HFFc6 (cell line): ENCODE measurements at regions not wholly inside any gene's neighbourhood (a gene's known extent, or its start where the extent isn't known, plus 50 kb on each side); places are given as distances from the start of the nearest gene placed in this dataset.

Experiments used
- DNase-seq: peaks from one replicate; pipeline ENCODE4 v3.0.0-alpha.2; 2018
- H3K27ac Mint-ChIP-seq: 2 replicates; pipeline ENCODE4 v1.8.0; 2020; ENCODE audit warnings: mild to moderate bottlenecking, mixed read lengths
- H3K27me3 Mint-ChIP-seq: 2 replicates; pipeline ENCODE4 v1.8.0; 2021; ENCODE audit warnings: mild to moderate bottlenecking, moderate library complexity, mixed read lengths; ENCODE audit not compliant: insufficient read depth
- H3K36me3 Mint-ChIP-seq: 2 replicates; pipeline ENCODE4 v1.8.0; 2021; ENCODE audit warnings: low read depth, mixed read lengths
- H3K4me1 Mint-ChIP-seq: 2 replicates; pipeline ENCODE4 v1.8.0; 2020; ENCODE audit warnings: low read depth, mixed read lengths
- H3K4me3 Mint-ChIP-seq: 2 replicates; pipeline ENCODE4 v1.8.0; 2020; ENCODE audit warnings: mild to moderate bottlenecking, moderate library complexity, mixed read lengths
- H3K9me3 Mint-ChIP-seq: 2 replicates; pipeline ENCODE4 v1.8.0; 2020; ENCODE audit warnings: mild to moderate bottlenecking, mixed read lengths
- CTCF ChIP-seq: fragments of 200-600 bp; sonication (generic); IDR thresholded peaks from 2 replicates; pipeline ENCODE4 v1.5.0; 2021; ENCODE audit warnings: antibody characterized with exemption, mild to moderate bottlenecking

- Mint-ChIP-seq H3K4me3 (no peak overlapping the region), H3K27ac (no peak overlapping the region), H3K27me3 (peaks cover 14% of the 10 kb centered on the region), H3K36me3 (no peaks in the 10 kb centered on the region), H3K9me3 (no peaks in the 10 kb centered on the region), H3K4me1 (no peaks in the 10 kb centered on the region)
- TF ChIP-seq CTCF: no peak
- DNase-seq: no peak
Observed at GRCh38 chr4:169881769-169882168, 124.0 kb upstream of the HPF1 start.

GRCh38 chr4:169870507-169870906 lies 112.8 kb upstream of the HPF1 start:
- peaks cover 14% of the 10 kb centered on the region for H3K27me3 Mint-ChIP-seq
- no peaks in the 10 kb centered on the region for H3K36me3 Mint-ChIP-seq
- H3K9me3 Mint-ChIP-seq: no peaks in the 10 kb centered on the region
- no peak for TF ChIP-seq CTCF
- H3K4me1 Mint-ChIP-seq: no peaks in the 10 kb centered on the region
- H3K4me3 Mint-ChIP-seq: no peak overlapping the region
- H3K27ac Mint-ChIP-seq: no peak overlapping the region
- DNase-seq: no peak

GRCh38 chr4:169869490-169869889 lies 111.7 kb upstream of the HPF1 start:
- Mint-ChIP-seq H3K27me3 (peaks cover 11% of the 10 kb centered on the region), H3K27ac (no peak overlapping the region), H3K36me3 (no peaks in the 10 kb centered on the region), H3K4me1 (no peaks in the 10 kb centered on the region), H3K9me3 (no peaks in the 10 kb centered on the region), H3K4me3 (no peak overlapping the region)
- no peak for TF ChIP-seq CTCF
- DNase-seq: no peak

GRCh38 chr4:169861593-169861992 lies 103.8 kb upstream of the HPF1 start:
- H3K4me1 Mint-ChIP-seq: no peaks in the 10 kb centered on the region
- no peak overlapping the region for H3K4me3 Mint-ChIP-seq
- no peak for TF ChIP-seq CTCF
- no peak overlapping the region for H3K27ac Mint-ChIP-seq
- peaks cover 19% of the 10 kb centered on the region for H3K27me3 Mint-ChIP-seq
- H3K36me3 Mint-ChIP-seq: no peaks in the 10 kb centered on the region
- no peaks in the 10 kb centered on the region for H3K9me3 Mint-ChIP-seq
- DNase-seq: no peak

GRCh38 chr4:169859366-169860216 lies 101.8 kb upstream of the HPF1 start:
- TF ChIP-seq CTCF: no peak
- Mint-ChIP-seq H3K4me1 (no peaks in the 10 kb centered on the region), H3K9me3 (no peaks in the 10 kb centered on the region)

More at GRCh38 chr4:169859366-169860216, 101.8 kb upstream of the HPF1 start:
- Mint-ChIP-seq H3K36me3 (no peaks in the 10 kb centered on the region), H3K4me3 (peak overlapping the region; percentile 36; the same call in 1 of the 2 replicates), H3K27me3 (peaks cover 19% of the 10 kb centered on the region), H3K27ac (no peak overlapping the region)
- no peak for DNase-seq
